ENCODE measurements at regions not wholly inside any gene's neighbourhood (a gene's known extent, or its start where the extent isn't known, plus 50 kb on each side); places are given as distances from the start of the nearest gene placed in this dataset.

GRCh38 chr10:117677890-117678500 lies 135.4 kb downstream of the EMX2 start:
- no peak for TF ChIP-seq CTCF (IDR thresholded peaks at IDR 0.05; ENCODE audit: extremely low read depth, missing control alignments)
- DNase-seq (ENCODE audit: low spot score), result no peak

DNA sequence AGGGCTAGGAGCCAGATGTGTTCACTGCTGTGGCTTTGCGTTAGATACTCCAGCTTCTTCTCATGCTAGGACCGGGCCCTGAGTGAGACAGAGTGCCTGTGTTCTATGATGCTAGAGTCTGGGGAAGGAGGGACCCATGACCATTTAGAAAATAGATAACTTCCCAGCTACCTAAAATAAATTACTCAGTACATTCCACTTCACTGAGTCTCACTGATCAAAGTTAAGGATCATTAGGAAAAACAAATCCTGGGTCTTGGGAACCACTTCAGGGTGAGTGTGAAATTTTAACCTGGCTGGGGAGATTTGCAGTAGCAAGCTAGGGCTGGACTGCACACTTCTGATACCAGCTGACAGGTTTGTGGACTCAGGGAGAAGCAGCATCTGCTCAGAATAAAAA lies 138.1 kb downstream of the EMX2 start:
- no peak for TF ChIP-seq CTCF (IDR thresholded peaks at IDR 0.05; ENCODE audit: extremely low read depth, missing control alignments)
- no peak for DNase-seq (ENCODE audit: low spot score)

DNA sequence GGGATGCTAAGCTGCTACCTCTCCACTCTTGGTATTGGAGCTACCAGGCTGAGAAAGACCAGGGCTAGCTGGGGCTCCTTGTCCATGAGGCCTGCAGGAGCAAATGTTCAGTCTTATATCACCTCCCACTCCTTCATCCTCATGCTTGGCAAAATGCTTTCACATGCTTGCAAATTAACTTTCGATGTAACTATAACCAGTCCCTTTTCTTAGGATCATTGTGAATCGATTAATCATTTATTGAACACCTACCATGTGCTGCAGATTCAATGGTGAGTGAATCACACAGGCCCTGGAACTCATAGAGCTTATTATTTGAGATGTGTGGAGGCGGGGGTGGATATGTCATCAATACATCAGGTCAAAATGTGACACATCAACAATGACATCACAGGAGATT lies 138.6 kb downstream of the EMX2 start:
- no peak for DNase-seq (ENCODE audit: low spot score)
- no peak for TF ChIP-seq CTCF (IDR thresholded peaks at IDR 0.05; ENCODE audit: extremely low read depth, missing control alignments)

GRCh38 chr10:117684046-117684610 lies 141.6 kb downstream of the EMX2 start:
- no peak for DNase-seq (ENCODE audit: low spot score)
- TF ChIP-seq CTCF (IDR thresholded peaks at IDR 0.05; ENCODE audit: extremely low read depth, missing control alignments), result no peak

DNA sequence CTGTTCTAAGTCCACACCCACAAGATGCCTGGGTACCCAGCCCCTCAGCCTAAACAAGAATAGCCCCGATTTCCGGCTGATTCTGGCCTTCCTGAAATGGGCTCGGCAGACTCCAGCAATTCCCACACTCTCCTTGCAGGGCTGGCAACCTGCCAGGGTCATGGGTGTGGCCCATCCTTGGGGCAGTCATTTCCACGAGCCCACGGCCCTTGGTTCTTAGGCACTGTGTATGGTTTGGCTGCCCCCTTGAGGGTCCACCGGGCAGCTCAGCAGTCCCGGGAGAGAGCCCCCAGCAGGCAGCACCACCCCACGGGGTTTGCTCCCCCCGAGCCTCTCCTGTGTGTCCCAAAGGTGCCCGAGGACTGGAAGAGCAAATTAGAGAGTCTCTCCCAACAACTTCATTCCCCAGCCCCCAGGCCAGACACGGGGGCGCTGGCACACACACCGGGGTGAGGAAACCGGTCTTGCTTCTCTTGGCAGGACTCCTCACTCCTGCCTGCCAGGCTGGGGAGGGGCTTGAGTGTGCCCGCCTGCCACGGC lies 142.2 kb downstream of the EMX2 start:
- no peak for DNase-seq (ENCODE audit: low spot score)
- no peak for TF ChIP-seq CTCF (IDR thresholded peaks at IDR 0.05; ENCODE audit: extremely low read depth, missing control alignments)

DNA sequence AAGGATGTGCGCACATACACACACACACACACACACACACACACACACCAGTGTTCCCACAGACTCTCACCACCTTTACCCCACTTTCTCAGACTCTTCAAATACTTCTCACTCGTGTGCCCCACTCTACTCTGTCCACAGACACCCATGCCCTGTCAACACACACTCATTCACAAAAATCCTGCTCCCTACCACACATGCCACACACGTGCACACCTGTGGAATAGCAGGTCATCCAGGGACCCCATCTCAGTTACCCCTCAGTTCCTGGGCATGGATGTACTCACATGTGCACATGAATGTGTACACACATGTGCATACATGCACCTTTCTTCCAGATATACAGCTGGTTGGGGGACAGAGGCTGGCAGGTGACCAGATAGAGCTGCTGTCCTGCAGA lies 142.9 kb downstream of the EMX2 start:
- DNase-seq (ENCODE audit: low spot score), result no peak
- no peak for TF ChIP-seq CTCF (IDR thresholded peaks at IDR 0.05; ENCODE audit: extremely low read depth, missing control alignments)

DNA sequence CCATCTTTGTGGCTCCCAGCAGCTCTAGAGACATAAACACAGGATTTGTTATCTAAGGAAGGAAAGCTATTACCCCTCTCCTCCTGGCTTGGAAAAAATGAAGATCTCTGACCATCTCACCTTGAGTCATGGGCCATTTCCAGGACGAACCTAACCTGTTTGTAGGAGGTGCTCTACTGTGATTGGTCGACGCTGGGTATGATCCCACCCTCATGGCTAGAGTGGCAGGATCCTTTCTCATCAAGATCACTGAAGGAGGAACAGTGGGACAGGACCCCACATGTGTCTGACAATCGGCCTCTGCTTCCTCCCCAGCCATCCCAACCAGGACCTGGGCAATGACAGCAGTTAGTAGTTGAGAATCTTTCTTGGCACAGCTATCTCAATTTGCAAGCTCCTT lies 144.1 kb downstream of the EMX2 start:
- DNase-seq (ENCODE audit: low spot score), result no peak

More for the DNA sequence above, 144.1 kb downstream of the EMX2 start:
- no peak for TF ChIP-seq CTCF (IDR thresholded peaks at IDR 0.05; ENCODE audit: extremely low read depth, missing control alignments)

Measured in GM20000 (cell line).